ENCODE measurements at regions not wholly inside any gene's neighbourhood (a gene's known extent, or its start where the extent isn't known, plus 50 kb on each side); places are given as distances from the start of the nearest gene placed in this dataset.

DNA sequence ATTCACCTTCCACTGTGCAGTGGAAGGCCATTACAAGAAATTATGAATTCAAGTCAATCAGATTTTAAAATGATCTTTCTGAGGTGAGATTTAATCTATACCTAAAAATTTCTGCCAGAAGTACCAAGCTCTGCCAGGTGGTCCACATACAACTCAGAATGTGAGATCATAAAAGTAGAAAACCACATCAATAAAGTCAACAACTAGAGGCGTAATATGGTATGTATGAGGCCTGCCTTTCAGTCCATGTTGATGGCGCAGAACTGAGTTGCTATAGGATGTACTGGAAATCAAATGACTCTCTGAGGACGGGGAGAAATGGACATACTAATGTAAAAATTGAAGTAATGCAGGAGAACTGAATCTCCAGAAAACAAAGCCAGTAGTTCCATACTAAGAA lies 163.8 kb upstream of the FBXL4 start:
- H3K4me3 ChIP-seq (ENCODE audit: low read depth, low read length) = no peak overlapping the region
- TF ChIP-seq, protein P1, sequence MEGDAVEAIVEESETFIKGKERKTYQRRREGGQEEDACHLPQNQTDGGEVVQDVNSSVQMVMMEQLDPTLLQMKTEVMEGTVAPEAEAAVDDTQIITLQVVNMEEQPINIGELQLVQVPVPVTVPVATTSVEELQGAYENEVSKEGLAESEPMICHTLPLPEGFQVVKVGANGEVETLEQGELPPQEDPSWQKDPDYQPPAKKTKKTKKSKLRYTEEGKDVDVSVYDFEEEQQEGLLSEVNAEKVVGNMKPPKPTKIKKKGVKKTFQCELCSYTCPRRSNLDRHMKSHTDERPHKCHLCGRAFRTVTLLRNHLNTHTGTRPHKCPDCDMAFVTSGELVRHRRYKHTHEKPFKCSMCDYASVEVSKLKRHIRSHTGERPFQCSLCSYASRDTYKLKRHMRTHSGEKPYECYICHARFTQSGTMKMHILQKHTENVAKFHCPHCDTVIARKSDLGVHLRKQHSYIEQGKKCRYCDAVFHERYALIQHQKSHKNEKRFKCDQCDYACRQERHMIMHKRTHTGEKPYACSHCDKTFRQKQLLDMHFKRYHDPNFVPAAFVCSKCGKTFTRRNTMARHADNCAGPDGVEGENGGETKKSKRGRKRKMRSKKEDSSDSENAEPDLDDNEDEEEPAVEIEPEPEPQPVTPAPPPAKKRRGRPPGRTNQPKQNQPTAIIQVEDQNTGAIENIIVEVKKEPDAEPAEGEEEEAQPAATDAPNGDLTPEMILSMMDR (IDR thresholded peaks at IDR 0.05; ENCODE audit: insufficient read depth, low read depth, low read length) = no peak

DNA sequence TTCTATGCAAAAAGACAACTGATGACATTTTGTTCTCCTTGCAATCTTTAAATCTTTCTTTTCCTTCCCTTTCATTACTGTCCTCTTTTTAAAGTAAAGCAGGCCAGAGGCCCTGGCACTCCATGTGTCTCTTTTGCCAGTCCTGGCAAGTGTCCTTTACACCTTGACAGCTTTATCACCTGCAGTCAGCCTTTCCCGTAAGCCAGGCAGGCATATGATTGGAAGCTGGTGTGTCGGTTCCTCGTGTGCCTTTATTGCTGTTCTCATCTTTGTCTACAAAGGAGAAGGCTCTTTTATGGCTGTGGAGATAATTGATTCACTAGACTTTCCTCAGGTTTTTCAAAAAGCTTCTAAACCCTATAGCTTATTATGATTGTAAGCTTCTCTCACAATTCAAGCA lies 162.3 kb upstream of the FBXL4 start:
- TF ChIP-seq, protein P1 (IDR thresholded peaks at IDR 0.05; ENCODE audit: insufficient read depth, low read depth, low read length) = no peak
- no peak overlapping the region for H3K4me3 ChIP-seq (ENCODE audit: low read depth, low read length)
- no peak for DNase-seq (ENCODE audit: low read depth)

More for the DNA sequence above, 163.8 kb upstream of the FBXL4 start:
- no peak for DNase-seq (ENCODE audit: low read depth)

DNA sequence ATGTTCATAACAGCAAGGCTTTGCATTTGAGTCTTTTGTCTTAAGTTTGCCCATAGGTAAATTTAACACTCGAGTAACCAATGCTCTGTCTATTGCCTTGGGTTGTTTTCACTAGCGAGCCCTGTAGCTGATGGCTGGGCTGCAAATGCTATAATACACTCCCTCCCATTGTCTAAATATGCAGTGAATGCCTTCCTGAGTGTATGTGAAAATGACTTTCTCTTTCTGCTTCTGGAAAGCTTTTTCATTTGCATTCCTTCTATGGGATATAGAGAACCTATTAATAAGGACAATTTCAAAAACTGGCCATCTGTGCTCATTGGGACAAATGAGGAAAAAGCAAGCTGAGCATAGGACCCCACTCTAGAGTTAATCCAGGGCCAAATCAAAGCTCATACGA lies 156.5 kb upstream of the FBXL4 start:
- no peak for DNase-seq (ENCODE audit: low read depth)

GRCh38 chr6:99099243-99099642 lies 151.5 kb upstream of the FBXL4 start:
- no peak overlapping the region for H3K4me3 ChIP-seq (ENCODE audit: low read depth, low read length)
- TF ChIP-seq, protein P1 (IDR thresholded peaks at IDR 0.05; ENCODE audit: insufficient read depth, low read depth, low read length) = no peak
- no peak for DNase-seq (ENCODE audit: low read depth)

More for the DNA sequence above, 156.5 kb upstream of the FBXL4 start:
- TF ChIP-seq, protein P1 (IDR thresholded peaks at IDR 0.05; ENCODE audit: insufficient read depth, low read depth, low read length) = no peak
- H3K4me3 ChIP-seq (ENCODE audit: low read depth, low read length) = no peak overlapping the region

DNA sequence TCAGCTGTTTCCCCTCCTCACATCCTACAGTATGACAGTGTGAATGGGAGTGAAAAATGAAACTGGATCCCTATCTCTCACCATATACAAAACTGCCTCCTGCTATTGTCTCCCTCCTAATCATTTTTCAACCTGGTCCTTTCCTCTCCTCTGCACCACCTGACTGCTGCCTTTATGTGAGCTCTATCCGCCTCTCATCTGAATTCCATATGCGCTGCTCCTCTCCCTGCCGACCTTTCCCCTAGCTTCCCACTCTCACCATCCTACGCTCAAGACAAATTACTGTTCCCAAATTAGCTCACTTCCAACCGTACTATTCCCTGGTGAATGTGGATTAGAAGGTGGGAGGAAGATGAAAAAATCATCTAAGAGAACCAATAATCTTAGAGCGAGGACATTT lies 148.4 kb upstream of the FBXL4 start:
- no peak overlapping the region for H3K4me3 ChIP-seq (ENCODE audit: low read depth, low read length)
- no peak for DNase-seq (ENCODE audit: low read depth)
- TF ChIP-seq, protein P1 (IDR thresholded peaks at IDR 0.05; ENCODE audit: insufficient read depth, low read depth, low read length) = no peak

DNA sequence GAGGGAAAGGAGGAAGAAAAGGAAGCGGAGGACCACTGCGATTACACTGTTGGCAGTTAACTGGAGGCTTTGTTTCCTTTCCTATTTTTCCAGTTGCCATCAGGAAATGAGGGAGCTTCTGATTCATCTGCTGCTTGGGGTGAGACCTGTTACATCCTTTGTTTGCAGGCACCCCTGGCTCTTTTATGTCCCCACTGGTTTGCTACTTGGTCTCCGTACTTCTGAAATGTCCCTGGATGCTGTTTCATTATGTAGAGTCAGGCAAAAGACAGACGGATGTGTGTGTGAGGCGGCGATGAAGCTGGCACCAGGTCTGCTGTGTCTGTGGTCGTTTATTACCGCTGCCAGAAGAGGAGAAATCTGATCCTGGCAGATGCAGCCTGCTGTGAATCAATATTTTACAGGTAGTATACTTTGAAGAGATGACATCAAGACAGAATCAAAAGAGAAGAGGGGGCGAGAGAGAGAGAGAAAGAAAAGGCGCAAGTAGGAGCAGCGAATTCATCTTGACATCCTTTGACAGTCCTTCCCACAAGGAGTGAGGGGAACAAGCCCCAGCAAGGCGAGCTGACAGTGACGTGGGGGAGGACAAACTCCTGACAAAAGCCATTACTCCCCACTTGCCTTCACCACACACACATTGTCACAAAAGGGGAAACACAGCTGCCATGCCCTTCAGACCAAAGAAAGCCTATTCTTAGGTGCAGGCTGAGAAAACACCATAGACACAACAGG lies 145.9 kb upstream of the FBXL4 start:
- DNase-seq (ENCODE audit: low read depth) = no peak
- TF ChIP-seq, protein P1 (IDR thresholded peaks at IDR 0.05; ENCODE audit: insufficient read depth, low read depth, low read length) = no peak
- no peak overlapping the region for H3K4me3 ChIP-seq (ENCODE audit: low read depth, low read length)

DNA sequence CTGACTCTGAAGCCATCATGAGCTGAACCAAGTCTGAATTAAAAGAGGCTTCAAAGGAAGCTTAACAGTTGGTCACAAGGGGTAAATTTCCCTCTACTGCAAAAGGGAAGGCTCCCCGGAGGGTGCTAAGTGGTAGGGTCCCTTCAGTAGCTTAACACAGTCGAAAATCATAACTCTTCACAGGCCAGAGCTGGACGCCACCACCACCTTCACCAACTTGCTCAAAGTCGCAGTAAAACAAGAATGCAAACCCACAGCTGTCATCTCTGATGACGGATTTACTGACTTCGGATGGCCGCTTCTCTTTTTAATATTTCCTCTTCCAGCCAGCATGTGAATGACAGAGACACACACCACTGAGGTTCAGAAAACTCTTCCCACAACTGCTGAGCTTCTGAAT lies 144.7 kb upstream of the FBXL4 start:
- TF ChIP-seq, protein P1 (IDR thresholded peaks at IDR 0.05; ENCODE audit: insufficient read depth, low read depth, low read length) = no peak

More for the DNA sequence above, 144.7 kb upstream of the FBXL4 start:
- no peak for DNase-seq (ENCODE audit: low read depth)
- no peak overlapping the region for H3K4me3 ChIP-seq (ENCODE audit: low read depth, low read length)
